HepG2 (cell line): ENCODE measurements at regions not wholly inside any gene's neighbourhood (a gene's known extent, or its start where the extent isn't known, plus 50 kb on each side); places are given as distances from the start of the nearest gene placed in this dataset.

ENCODE experiments used
- CHCHD3 ChIP-seq: sonication (generic); formaldehyde crosslinking; IDR thresholded peaks from 2 replicates; pipeline ENCODE4 v1.8.0; 2022; ENCODE audit warnings: mild to moderate bottlenecking, missing genetic modification reagents, moderate library complexity
- GLI4 ChIP-seq: sonication (generic); formaldehyde crosslinking; IDR thresholded peaks from 2 replicates; pipeline ENCODE4 v1.5.1; 2020; ENCODE audit warnings: missing genetic modification reagents, mild to moderate bottlenecking, moderate library complexity, borderline replicate concordance
- HMG20B ChIP-seq: conservative IDR thresholded peaks from 2 replicates; pipeline ENCODE4 v1.6.1; 2016; ENCODE audit warnings: missing genetic modification reagents, missing compliant biosample characterization
- HMGA1 ChIP-seq: sonication (generic); formaldehyde crosslinking; conservative IDR thresholded peaks from 2 replicates; pipeline ENCODE4 v1.4.0; 2020; ENCODE audit warnings: missing genetic modification reagents
- KLF6 ChIP-seq: IDR thresholded peaks from 2 replicates; pipeline ENCODE4 v1.8.0; 2016; ENCODE audit warnings: missing biosample characterization, missing genetic modification reagents
- MED1 ChIP-seq: sonication (generic); formaldehyde crosslinking; IDR thresholded peaks from 2 replicates; pipeline ENCODE4 v1.4.0; 2020; ENCODE audit warnings: missing genetic modification reagents
- NR2F2 ChIP-seq: IDR thresholded peaks from 2 replicates; pipeline ENCODE4 v1.6.1; 2012; ENCODE audit warnings: low read depth, inconsistent platforms, borderline replicate concordance
- SOX6 ChIP-seq, 2 experiments: fragments of 450-650 bp in 1 of 2; sonication (generic) in 1 of 2; formaldehyde crosslinking in 1 of 2; IDR thresholded peaks; 2 replicates each; pipeline versions ENCODE4 v1.4.0 to v1.6.1; 2017 to 2020; ENCODE audit warnings: antibody characterized with exemption in 1 of 2, mild to moderate bottlenecking in 1 of 2, missing genetic modification reagents in 1 of 2
- ZNF652 ChIP-seq: IDR thresholded peaks from 2 replicates; pipeline ENCODE4 v1.6.1; 2016; ENCODE audit warnings: low read depth, borderline replicate concordance
- TF ChIP-seq, protein P1 (sequence below): sonication (generic); formaldehyde crosslinking; IDR thresholded peaks from 2 replicates; pipeline ENCODE4 v1.4.0; 2020; ENCODE audit warnings: missing genetic modification reagents
- TF ChIP-seq, protein P2 (sequence below): sonication (generic); formaldehyde crosslinking; IDR thresholded peaks from 2 replicates; pipeline ENCODE4 v1.9.0; 2022; ENCODE audit warnings: missing genetic modification reagents, mild to moderate bottlenecking, borderline replicate concordance
- TF ChIP-seq, protein P3 (sequence below): sonication (generic); formaldehyde crosslinking; IDR thresholded peaks from 2 replicates; pipeline ENCODE4 v1.4.0; 2020; ENCODE audit warnings: mild to moderate bottlenecking, missing genetic modification reagents
- TF ChIP-seq, protein P4 (sequence below): IDR thresholded peaks from 2 replicates; pipeline ENCODE4 v1.6.1; 2016; ENCODE audit warnings: low read depth, control low read depth

DNA sequence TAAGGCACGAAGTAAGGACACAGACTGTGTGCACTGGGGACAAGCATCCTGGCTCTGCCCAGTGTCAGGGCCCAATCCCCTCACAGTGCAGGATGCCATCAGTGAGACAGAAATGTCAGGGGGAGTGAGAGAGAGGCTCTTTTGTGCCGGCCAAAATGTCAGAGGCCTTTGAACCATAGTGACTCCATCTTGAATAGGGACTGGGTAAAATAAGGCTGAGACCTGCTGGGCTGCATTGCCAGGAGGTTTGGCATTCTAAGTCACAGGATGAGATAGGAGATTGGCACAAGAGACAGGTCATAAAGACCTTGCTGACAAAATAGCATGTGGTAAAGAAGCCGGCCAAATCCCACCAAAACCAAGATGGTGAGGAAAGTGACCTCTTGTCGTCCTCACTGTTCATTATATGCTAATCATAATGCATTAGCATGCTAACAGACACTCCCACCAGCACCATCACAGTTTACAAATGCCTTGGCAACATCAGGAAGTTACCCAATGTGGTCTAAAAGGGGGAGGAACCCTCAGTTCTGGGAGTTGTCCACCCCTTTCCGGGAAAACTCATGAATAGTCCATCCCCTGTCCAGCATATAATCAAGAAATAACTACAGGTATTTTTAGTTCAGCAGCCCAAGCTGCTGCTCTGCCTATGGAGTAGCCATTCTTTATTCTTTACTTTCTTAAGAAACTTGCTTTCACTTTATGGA is 337.4 kb downstream of the LPIN1 start (continued):
- TF ChIP-seq, protein P1, sequence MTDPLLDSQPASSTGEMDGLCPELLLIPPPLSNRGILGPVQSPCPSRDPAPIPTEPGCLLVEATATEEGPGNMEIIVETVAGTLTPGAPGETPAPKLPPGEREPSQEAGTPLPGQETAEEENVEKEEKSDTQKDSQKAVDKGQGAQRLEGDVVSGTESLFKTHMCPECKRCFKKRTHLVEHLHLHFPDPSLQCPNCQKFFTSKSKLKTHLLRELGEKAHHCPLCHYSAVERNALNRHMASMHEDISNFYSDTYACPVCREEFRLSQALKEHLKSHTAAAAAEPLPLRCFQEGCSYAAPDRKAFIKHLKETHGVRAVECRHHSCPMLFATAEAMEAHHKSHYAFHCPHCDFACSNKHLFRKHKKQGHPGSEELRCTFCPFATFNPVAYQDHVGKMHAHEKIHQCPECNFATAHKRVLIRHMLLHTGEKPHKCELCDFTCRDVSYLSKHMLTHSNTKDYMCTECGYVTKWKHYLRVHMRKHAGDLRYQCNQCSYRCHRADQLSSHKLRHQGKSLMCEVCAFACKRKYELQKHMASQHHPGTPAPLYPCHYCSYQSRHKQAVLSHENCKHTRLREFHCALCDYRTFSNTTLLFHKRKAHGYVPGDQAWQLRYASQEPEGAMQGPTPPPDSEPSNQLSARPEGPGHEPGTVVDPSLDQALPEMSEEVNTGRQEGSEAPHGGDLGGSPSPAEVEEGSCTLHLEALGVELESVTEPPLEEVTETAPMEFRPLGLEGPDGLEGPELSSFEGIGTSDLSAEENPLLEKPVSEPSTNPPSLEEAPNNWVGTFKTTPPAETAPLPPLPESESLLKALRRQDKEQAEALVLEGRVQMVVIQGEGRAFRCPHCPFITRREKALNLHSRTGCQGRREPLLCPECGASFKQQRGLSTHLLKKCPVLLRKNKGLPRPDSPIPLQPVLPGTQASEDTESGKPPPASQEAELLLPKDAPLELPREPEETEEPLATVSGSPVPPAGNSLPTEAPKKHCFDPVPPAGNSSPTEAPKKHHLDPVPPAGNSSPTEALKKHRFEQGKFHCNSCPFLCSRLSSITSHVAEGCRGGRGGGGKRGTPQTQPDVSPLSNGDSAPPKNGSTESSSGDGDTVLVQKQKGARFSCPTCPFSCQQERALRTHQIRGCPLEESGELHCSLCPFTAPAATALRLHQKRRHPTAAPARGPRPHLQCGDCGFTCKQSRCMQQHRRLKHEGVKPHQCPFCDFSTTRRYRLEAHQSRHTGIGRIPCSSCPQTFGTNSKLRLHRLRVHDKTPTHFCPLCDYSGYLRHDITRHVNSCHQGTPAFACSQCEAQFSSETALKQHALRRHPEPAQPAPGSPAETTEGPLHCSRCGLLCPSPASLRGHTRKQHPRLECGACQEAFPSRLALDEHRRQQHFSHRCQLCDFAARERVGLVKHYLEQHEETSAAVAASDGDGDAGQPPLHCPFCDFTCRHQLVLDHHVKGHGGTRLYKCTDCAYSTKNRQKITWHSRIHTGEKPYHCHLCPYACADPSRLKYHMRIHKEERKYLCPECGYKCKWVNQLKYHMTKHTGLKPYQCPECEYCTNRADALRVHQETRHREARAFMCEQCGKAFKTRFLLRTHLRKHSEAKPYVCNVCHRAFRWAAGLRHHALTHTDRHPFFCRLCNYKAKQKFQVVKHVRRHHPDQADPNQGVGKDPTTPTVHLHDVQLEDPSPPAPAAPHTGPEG (CRISPR knock-in tag) = no peak
- TF ChIP-seq SOX6 (IDR thresholded peaks at IDR 0.05) (no peak), SOX6 (CRISPR knock-in tag; IDR thresholded peaks at IDR 0.05) (no peak), KLF6 (CRISPR knock-in tag) (no peak), GLI4 (no peak), ZNF652 (CRISPR knock-in tag) (no peak), HMG20B (CRISPR knock-in tag) (no peak), MED1 (no peak), NR2F2 (no peak), CHCHD3 (CRISPR knock-in tag) (no peak), HMGA1 (no peak)
- TF ChIP-seq, protein P2, sequence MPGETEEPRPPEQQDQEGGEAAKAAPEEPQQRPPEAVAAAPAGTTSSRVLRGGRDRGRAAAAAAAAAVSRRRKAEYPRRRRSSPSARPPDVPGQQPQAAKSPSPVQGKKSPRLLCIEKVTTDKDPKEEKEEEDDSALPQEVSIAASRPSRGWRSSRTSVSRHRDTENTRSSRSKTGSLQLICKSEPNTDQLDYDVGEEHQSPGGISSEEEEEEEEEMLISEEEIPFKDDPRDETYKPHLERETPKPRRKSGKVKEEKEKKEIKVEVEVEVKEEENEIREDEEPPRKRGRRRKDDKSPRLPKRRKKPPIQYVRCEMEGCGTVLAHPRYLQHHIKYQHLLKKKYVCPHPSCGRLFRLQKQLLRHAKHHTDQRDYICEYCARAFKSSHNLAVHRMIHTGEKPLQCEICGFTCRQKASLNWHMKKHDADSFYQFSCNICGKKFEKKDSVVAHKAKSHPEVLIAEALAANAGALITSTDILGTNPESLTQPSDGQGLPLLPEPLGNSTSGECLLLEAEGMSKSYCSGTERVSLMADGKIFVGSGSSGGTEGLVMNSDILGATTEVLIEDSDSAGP (CRISPR knock-in tag) = no peak
- TF ChIP-seq, protein P3, sequence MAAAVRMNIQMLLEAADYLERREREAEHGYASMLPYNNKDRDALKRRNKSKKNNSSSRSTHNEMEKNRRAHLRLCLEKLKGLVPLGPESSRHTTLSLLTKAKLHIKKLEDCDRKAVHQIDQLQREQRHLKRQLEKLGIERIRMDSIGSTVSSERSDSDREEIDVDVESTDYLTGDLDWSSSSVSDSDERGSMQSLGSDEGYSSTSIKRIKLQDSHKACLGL (CRISPR knock-in tag) = no peak
- TF ChIP-seq, protein P4, sequence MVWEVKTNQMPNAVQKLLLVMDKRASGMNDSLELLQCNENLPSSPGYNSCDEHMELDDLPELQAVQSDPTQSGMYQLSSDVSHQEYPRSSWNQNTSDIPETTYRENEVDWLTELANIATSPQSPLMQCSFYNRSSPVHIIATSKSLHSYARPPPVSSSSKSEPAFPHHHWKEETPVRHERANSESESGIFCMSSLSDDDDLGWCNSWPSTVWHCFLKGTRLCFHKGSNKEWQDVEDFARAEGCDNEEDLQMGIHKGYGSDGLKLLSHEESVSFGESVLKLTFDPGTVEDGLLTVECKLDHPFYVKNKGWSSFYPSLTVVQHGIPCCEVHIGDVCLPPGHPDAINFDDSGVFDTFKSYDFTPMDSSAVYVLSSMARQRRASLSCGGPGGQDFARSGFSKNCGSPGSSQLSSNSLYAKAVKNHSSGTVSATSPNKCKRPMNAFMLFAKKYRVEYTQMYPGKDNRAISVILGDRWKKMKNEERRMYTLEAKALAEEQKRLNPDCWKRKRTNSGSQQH = no peak
- TF ChIP-seq, all 625 proteins: peak for 0
